KMS-11 (cell line): ENCODE measurements at regions not wholly inside any gene's neighbourhood (a gene's known extent, or its start where the extent isn't known, plus 50 kb on each side); places are given as distances from the start of the nearest gene placed in this dataset.

ENCODE experiments used
- H2AFZ ChIP-seq: fragments of 200-600 bp; sonication (generic); 2 replicates; pipeline ENCODE4 v1.6.1; 2016; ENCODE audit warnings: antibody characterized with exemption, mixed run types, low read depth
- H3K27ac ChIP-seq: fragments of 200-600 bp; sonication (generic); 2 replicates; pipeline ENCODE4 v1.6.1; 2016; ENCODE audit warnings: mild to moderate bottlenecking, mixed run types
- H3K27me3 ChIP-seq: fragments of 200-600 bp; sonication (generic); 2 replicates; pipeline ENCODE4 v1.6.1; 2017; ENCODE audit warnings: mild to moderate bottlenecking, low read depth, mixed run types, moderate library complexity; ENCODE audit not compliant: insufficient read depth
- H3K36me3 ChIP-seq: fragments of 200-600 bp; sonication (generic); 2 replicates; pipeline ENCODE4 v1.6.1; 2017; ENCODE audit warnings: mild to moderate bottlenecking, mixed run types; ENCODE audit not compliant: insufficient read depth
- H3K4me1 ChIP-seq: fragments of 200-600 bp; sonication (generic); 2 replicates; pipeline ENCODE4 v1.6.1; 2016; ENCODE audit warnings: mild to moderate bottlenecking, low read depth, mixed run types; ENCODE audit not compliant: poor library complexity, severe bottlenecking
- H3K4me2 ChIP-seq: fragments of 200-600 bp; sonication (generic); 2 replicates; pipeline ENCODE4 v1.7.0; 2016; ENCODE audit warnings: mild to moderate bottlenecking, mixed run types
- H3K4me3 ChIP-seq: fragments of 200-600 bp; sonication (generic); IDR thresholded peaks from 2 replicates; pipeline ENCODE4 v1.6.1; 2017; ENCODE audit warnings: low read depth, low read length, mixed read lengths; ENCODE audit not compliant: insufficient read depth
- H3K79me2 ChIP-seq: fragments of 200-600 bp; sonication (generic); 2 replicates; pipeline ENCODE4 v1.6.1; 2016; ENCODE audit warnings: low read depth, mixed run types; ENCODE audit not compliant: insufficient read depth
- H3K9ac ChIP-seq: fragments of 200-600 bp; sonication (generic); 2 replicates; pipeline ENCODE4 v1.6.1; 2016; ENCODE audit warnings: mild to moderate bottlenecking, mixed run types
- H4K20me1 ChIP-seq: fragments of 200-600 bp; sonication (generic); 2 replicates; pipeline ENCODE4 v1.6.1; 2016; ENCODE audit warnings: mild to moderate bottlenecking, mixed run types; ENCODE audit not compliant: insufficient read depth
- TF ChIP-seq, protein P1 (sequence below): fragments of 200-600 bp; sonication (generic); conservative IDR thresholded peaks from 2 replicates; pipeline ENCODE4 v1.6.1; 2017; ENCODE audit warnings: low read depth, mild to moderate bottlenecking, antibody characterized with exemption, low read length, moderate library complexity, mixed read lengths

DNA sequence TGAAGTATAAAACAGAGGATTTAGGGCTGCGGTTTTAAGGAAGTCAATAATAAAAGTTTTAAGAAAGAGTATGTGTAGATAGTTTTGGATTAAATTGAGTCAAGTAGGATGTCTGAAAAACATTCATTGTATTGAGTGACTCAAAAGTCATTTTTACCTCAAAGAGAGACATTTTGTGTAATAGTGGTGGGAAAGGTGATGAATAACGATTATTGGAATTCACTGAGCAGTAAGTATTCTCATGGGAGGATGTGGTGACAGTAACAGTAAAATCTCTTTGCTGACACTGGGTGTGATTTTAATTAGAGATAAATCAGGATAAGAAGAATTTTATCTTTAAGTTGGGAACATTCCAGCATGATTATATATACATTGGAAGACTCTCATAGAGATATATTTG is 233.6 kb downstream of the PDHA2 start:
- TF ChIP-seq, protein P1, sequence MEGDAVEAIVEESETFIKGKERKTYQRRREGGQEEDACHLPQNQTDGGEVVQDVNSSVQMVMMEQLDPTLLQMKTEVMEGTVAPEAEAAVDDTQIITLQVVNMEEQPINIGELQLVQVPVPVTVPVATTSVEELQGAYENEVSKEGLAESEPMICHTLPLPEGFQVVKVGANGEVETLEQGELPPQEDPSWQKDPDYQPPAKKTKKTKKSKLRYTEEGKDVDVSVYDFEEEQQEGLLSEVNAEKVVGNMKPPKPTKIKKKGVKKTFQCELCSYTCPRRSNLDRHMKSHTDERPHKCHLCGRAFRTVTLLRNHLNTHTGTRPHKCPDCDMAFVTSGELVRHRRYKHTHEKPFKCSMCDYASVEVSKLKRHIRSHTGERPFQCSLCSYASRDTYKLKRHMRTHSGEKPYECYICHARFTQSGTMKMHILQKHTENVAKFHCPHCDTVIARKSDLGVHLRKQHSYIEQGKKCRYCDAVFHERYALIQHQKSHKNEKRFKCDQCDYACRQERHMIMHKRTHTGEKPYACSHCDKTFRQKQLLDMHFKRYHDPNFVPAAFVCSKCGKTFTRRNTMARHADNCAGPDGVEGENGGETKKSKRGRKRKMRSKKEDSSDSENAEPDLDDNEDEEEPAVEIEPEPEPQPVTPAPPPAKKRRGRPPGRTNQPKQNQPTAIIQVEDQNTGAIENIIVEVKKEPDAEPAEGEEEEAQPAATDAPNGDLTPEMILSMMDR: no peak
- no peak overlapping the region for H3K4me2 ChIP-seq
- H3K27ac ChIP-seq: no peak overlapping the region

DNA sequence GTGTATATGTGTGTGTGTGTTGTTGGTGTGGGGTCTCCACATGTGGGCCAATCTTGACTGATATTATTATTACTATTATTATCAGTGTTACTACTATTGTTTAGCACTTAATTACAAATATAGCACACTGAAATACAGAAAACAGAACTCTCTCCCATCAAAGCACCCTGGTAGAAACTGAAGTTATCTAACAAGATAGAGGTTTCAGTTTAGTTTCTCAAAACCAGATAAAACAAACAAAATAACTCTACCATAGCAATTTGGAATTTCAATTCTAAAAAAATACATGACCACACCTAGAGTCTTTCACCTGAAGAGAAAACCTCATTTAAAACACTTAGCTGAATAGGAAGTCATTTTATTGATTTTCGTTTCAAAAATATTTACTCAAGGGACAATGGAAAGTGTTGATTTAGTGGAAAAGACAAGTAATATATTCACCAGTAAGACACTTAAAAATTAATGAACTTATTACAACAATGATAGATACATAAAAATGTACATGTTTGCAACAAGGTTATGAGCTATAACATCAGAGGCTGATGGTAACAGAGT is 252.3 kb downstream of the PDHA2 start:
- Histone ChIP-seq H3K4me2 (peak overlapping the region; percentile 11; the same call in 1 of the 2 replicates), H3K36me3 (no peaks in the 10 kb centered on the region), H3K4me1 (peaks cover 13% of the 10 kb centered on the region), H3K79me2 (no peaks in the 10 kb centered on the region), H3K9ac (no peak overlapping the region), H4K20me1 (no peaks in the 10 kb centered on the region), H2AFZ (no peak overlapping the region), H3K27me3 (no peaks in the 10 kb centered on the region), H3K4me3 (no peak overlapping the region), H3K27ac (no peak overlapping the region)
- TF ChIP-seq, protein P1: no peak

More for the DNA sequence above, 233.6 kb downstream of the PDHA2 start:
- Histone ChIP-seq H3K9ac (no peak overlapping the region), H3K27me3 (no peaks in the 10 kb centered on the region), H3K79me2 (no peaks in the 10 kb centered on the region), H3K36me3 (no peaks in the 10 kb centered on the region), H3K4me3 (no peak overlapping the region), H3K4me1 (no peaks in the 10 kb centered on the region), H4K20me1 (no peaks in the 10 kb centered on the region), H2AFZ (no peak overlapping the region)

DNA sequence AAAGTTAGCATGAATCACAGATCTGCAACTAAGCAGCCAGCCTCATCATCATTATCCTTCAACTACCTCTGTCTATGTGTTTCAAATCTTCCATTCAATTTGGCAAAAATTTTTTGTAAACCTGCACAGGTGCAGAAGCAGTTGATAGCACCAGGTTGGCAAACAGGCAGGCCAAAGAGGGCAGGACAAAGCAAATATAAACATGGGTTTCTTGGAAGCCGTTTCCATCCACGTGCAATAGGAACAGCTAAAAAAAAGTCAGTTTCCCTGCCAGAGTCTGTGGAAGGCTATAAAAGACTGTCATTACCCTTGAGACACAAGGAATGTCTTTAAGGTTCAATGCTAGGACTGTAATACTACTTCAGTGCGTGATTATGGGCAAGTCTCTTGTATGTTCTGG is 253.2 kb downstream of the PDHA2 start:
- H2AFZ ChIP-seq: no peak overlapping the region
- no peaks in the 10 kb centered on the region for H3K36me3 ChIP-seq
- peaks cover 13% of the 10 kb centered on the region for H3K4me1 ChIP-seq
- H3K9ac ChIP-seq: no peak overlapping the region
- no peak overlapping the region for H3K27ac ChIP-seq
- H3K79me2 ChIP-seq: no peaks in the 10 kb centered on the region
- no peak overlapping the region for H3K4me3 ChIP-seq
- TF ChIP-seq, protein P1: no peak
- H3K4me2 ChIP-seq: no peak overlapping the region; the same call in 1 of the 2 replicates
- H3K27me3 ChIP-seq: no peaks in the 10 kb centered on the region
- no peaks in the 10 kb centered on the region for H4K20me1 ChIP-seq

DNA sequence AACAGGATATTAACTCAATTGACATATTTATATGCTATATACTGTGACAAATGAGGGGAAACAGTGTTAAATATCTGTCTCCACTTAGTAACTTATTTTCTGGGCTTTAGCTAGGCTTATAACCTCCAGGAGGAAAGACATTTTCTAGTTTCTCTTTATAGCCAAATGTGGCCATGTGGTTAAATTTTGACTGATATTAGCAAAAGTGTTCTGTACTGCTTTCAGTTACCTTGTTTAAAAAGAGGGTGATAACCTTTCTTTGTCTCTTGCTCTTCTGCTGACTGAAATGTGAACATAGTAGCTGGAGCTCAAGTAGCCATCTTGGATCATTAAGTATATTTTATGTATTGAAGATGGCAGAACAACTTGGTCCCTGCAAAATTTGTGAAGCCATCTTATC is 253.7 kb downstream of the PDHA2 start:
- no peaks in the 10 kb centered on the region for H3K27me3 ChIP-seq
- H3K9ac ChIP-seq: no peak overlapping the region
- no peaks in the 10 kb centered on the region for H3K36me3 ChIP-seq
- no peaks in the 10 kb centered on the region for H4K20me1 ChIP-seq
- no peak overlapping the region for H3K27ac ChIP-seq
- TF ChIP-seq, protein P1: no peak
- peaks cover 13% of the 10 kb centered on the region for H3K4me1 ChIP-seq
- H2AFZ ChIP-seq: no peak overlapping the region
- no peak overlapping the region; the same call in 1 of the 2 replicates for H3K4me2 ChIP-seq
- no peak overlapping the region for H3K4me3 ChIP-seq
- H3K79me2 ChIP-seq: no peaks in the 10 kb centered on the region
